ENCODE measurements at regions not wholly inside any gene's neighbourhood (a gene's known extent, or its start where the extent isn't known, plus 50 kb on each side); places are given as distances from the start of the nearest gene placed in this dataset.
A peak's percentile ranks its signal among the peaks of the same experiment; 100 is the strongest.
"Not testable (repeated sequence)": the region's sequence is repeated elsewhere in the genome, so short reads cannot be mapped to it uniquely, and the experiment has no call there.

DNA sequence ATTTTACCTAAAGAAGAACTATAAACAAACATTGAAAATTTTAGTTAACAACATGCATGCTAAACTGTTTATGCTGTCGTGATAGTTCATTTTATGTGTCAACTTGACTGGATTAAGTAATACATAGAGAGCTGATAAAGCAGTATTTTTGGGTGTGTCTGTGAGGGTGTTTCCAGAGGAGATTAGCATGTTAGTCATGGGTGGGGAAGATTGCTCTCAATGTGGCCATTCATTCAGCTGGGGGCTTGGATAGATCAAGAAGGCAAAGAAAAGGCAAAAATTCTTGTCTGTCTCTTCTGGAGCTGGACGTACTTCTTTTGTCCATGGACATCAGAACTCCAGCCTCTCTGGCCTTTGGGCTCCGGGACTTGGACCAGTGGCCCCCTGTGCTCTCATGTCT, 172.9 kb upstream of the SEMA3E start:
- DNase-seq = no peak

DNA sequence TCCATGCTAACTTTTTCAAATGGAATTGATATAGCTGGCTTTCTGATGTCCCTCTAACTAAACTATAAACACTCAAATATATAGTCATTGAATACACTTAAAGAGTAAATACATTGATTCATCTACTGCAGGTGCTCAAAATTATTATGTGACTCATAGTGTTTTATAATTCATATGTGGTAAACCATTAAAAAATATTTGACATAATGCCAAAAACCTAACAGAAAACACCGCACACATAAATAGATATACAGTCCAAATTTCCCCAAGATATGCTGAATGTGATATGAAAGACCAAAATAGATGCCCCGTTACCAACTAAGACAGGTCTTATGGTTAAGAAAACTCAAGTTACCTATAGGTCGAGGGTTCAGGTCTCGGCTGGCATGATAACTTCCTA, 171.7 kb upstream of the SEMA3E start:
- DNase-seq = no peak

DNA sequence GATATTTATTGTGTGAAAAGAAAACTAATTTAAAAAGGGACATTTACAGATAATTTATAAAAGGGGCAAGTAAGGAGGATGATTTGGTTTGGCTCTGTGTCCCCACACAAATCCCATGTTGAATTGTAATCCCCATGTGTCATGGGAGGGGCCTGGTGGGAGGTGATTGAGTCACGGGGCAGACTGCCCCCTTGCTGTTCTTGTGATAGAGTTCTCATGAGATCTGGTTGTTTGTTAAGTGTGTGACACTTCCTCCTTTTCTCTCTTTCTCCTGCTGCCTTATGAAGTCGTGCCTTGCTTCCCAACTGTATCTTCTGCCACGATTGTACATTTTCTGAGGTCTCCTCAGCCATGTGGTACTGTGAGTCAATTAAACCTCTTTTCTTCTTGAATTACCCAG, 171.0 kb upstream of the SEMA3E start:
- DNase-seq = no peak

DNA sequence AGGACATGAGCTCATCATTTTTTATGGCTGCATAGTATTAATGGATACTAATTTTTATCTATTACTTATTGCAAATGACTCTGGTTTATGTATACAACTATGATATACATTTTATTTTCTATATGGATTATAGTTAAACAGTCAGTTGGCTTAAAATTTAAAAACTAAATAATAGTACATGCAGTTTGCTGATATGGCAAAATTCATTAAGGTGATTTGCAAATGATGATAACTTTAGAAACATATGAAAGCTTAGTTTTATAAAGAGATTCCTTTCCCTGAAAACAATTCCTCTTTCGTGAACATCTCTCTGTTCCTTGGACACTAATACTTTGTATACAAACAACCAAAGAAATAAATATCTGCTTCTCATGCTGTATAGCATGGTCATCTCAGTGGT, 165.5 kb upstream of the SEMA3E start:
- DNase-seq = no peak

DNA sequence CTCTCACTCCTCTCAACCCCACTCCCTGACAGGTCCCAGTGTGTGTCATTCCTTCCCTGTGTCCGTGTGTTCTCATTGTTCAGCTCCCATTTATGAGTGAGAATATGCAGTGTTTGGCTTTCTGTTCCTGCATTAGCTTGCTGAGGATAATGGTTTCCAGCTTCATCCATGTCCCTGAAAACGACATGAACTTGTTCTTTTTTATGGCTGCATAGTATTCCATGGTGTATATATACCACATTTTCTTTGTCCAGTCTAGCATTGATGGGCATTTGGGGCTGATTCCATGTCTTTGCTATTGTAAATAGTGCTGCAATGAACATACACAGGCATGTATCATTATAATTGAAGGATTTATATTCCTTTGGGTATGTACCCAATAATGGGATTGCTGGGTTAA, 163.6 kb upstream of the SEMA3E start:
- DNase-seq = not testable (repeated sequence)

DNA sequence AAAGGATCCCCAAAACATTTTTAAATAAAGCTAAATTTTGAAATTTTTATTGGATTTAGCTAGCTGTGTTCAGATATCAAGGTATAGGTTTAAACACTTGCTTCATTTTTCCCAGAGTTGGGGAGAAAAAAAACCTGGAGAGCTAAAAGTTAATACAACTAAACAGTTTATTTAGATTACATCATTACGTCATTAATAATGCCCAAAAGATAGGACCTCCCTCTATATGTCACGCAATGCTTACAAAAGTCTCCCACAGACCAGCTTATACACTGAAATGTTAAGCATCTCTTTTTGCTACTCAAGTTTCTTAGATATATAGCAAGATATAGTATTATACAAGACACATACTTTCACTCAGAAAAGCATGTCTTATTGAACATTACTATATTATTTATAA, 160.0 kb upstream of the SEMA3E start:
- DNase-seq = no peak

DNA sequence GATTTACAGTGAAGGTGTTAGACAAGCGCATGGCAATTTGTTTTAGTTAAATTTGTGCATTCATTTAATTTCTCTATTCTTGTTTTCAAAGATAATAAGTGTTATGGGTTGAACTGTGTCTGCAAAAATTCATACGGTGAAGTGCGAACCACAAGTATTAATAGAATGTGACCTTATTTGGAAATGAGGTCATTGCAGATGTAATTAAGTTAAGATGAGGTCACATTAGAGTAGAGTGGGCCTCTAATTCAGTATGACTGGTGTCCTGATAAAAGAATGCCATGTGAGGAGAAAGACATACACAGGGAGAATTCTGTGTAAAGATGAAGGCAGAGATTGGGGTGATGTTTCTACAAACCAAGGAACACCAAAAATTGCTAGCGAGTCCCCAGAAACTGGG, 158.8 kb upstream of the SEMA3E start:
- no peak for DNase-seq

DNA sequence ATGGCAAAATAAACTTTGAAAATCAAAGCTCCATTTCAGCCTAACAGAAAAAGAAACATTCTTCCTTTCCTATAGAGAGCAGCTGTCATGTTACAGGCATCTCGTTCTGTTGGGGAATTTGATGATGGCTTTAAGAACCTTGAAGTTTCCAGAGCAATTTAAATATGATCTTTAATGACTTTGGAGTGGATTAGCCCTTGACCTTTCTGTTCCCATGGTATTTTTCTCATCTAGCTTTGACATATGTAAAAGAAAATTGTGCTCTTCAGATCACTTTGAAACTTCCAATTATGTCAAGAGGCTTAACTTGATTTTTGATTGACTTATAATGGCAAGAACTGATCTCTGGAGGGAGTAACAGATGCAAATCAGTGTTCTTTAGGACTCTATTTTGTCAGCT, 157.6 kb upstream of the SEMA3E start:
- no peak for DNase-seq

DNA sequence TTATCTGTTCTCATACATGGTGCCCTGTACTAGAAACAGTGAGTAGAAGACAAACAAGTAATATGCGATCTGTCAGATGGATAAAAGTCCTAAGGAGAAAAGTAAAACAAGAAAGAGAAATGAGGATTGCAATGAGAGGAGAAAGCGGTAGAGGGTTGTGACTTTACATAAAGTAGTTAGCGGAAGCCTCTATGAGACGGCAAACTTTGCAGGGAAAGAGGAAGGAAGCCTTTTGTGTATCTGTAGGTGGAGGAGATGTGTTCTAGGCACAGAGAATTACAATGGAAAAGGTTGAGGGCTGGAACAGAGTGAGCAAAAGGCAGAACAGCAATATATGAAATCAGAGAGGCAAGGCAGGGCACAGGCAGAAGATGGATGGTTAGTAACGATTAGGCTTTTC, 150.4 kb upstream of the SEMA3E start:
- DNase-seq = no peak

DNA sequence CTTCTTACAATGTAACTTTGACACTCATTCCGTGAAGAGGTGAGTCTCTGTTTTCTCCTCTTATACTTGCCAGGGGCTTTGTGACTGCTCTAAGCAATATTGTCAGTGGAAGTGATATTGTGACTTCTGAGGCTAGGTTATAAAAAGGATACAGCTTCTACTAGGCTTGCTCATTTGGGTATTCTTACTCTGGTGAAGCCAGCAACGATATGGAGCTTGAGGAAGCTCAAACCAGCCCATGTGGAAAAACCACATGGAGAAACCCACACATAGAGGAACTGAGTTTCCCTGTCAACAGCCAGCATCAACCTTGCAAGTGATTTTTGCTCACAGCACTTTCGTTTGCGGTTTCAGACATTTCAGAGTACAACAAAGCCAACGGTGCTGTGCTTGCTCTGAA, 149.6 kb upstream of the SEMA3E start:
- no peak for DNase-seq

DNA sequence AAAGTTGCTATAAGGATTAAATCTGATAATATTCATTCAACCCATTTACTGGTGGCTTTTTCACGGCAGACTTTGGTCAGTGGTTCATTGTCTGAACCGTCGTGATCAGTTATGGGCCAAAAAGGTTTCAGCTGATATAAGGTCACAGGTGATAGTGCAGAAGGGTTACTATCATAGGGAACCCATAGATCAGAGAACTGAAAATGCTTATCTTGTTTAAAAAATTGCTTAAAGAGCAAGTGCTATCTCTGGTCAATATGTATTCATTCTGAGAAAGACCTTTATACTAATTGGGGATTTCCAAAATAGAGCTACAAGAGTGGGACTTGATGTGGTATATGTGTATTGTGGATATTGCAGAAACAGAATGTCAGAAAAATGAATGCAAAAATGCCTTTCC, 147.8 kb upstream of the SEMA3E start:
- no peak for DNase-seq

DNA sequence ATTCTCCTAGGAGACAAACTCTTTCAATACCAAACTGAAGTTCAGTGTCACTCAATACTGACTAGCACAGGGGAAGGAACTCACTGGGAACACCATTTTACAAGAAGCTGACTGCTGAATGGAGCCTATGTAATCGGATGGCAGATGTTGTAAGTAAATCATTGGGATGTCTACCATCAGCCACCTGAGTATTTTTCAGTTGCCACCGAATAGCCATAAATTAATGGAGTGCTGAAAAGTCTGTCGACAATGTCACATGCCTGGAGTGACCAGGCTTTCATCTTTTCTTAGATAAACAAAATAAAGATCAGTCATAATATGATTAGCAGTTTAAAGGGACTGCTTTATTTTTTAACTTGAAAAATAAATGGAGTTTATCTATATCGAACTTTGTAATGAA, 145.9 kb upstream of the SEMA3E start:
- DNase-seq = peak; percentile 73 to 86

DNA sequence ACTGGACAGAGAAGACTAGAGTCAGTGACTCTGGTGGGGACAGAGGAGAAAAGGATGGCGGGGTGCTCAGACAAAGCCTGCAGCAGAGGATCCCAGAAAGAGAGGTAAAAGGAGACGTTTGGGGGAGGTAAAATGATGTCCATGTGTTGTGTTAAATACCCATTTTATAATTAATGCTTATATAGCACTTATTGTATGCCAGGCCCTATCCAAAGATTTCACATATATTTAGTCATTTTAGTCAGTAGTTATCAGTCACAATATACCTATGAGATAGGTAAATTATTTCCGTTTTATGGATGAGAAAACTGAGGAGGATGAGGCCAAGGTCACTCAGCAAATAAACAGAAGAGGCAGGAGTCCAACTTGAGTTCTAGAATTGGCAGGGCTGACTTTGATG, 144.6 kb upstream of the SEMA3E start:
- no peak for DNase-seq

DNA sequence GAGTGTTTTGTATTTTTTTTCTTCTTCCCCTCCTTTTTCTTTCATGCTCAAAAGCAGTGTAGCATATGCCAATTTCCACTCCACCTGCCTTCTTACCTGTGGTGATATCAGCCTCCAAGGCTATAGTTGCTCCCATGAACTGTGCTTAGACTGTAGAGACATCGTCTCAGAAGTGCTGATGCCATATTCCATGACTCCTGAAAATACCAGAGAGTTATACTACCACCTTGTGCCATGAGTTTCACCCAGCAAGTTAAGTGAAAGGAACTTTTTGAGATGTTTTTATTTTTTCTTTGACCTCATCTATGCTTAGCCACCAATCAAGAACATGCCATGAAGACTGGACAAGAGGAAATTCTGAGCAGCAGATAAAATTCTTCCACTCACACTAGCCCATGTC, 142.8 kb upstream of the SEMA3E start:
- DNase-seq = no peak

DNA sequence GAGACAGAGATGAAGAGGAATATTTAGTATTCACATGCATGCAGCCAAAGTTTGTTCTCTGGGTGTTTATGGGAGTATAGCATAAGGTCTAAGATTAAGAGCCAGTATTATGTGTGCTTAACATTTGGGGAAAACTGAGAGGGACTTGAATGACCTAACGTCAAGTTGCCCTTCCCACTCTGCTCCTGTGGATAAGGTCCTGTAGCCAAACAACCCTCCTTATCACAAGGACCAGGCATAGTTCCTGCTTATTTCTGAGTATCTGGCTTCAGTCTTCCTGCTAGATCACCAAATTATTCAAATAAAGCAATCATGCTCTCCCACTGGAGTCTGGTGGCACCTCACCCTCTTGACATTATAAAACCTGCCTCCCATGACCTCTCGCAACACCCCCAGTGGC, 137.9 kb upstream of the SEMA3E start:
- no peak for DNase-seq

DNA sequence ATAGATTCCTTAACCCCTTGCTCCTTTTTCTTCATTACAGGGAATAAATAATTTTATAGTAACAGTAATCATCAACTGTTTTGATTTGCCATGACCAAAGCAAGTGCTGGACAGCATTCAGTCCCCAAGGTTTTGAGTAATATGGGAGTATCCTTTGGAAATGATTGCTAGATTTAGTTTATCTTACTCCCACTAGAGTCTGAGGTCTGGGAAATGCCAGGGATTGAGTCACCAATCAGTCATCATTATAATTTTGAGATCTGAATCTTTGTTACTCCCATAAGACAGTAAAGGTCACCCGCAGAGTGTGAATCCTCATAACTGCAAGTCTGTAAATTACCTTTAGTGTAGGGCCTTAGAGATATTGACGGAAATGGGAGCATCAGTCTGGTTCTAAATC, 133.7 kb upstream of the SEMA3E start:
- no peak for DNase-seq

DNA sequence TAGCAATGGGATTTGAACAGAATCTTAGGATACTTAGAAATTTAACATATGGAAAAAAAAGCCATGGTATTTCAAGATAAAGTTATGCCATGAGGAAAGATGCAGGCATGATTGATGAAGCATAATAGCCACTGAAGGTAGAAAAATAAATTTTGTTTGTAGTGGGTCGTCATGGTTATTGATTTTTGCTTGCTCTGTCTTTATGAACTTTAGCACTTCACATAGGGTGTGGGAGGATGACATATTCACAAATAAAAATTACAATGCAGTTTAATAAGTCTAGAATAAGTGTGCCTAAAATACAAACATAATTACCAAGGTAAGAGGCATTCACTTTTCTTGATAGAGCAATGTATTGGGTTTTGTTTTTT, 129.1 kb upstream of the SEMA3E start:
- no peak for DNase-seq

DNA sequence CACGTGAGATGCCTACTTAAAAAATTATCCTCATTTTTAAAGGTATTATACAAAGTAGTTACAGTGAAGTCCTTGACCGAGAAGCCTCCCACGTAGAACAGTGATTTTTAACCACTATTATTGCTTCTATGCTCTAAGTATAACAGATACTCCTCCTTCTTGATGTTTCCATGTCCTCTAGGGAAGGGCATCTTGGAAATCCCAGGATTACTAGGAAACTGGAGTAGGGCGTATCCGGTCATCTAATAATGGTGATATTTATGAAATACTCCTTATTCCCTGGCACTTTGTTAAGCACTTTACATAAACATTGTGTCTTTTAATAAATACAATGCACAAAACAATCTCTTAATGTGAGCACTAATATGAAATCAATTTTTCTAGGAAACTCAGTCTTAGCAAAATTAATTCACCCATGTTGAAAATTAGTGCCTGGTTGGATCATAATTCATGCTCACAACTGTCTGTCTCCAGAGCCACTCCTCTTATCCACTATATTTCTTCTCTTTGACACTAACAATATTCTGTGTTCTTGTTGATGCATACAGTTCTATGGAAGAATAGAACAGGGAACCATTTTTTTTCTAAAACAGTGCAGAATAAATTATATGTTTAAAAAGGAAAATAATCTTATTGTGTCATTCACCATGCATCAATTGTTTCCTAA, 128.6 kb upstream of the SEMA3E start:
- no peak for DNase-seq

DNA sequence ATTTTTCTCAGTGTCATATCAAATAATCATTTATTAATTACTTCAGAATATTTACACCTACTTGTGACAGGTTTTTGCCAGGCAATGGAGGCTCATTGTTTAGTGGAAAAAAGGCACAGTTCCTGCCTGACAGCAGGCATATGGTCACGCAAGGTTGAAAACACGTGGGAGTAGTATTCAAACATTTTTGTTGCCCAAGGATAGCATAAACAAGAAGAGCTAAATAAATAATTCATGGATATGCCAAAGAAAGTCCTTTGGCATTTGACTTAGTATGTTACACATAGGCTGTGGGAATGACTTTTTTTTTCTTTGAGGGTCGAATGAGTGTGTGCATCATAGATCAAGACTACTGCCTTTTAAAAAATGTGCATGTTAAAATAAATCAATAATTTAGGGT, 120.5 kb upstream of the SEMA3E start:
- DNase-seq = no peak

DNA sequence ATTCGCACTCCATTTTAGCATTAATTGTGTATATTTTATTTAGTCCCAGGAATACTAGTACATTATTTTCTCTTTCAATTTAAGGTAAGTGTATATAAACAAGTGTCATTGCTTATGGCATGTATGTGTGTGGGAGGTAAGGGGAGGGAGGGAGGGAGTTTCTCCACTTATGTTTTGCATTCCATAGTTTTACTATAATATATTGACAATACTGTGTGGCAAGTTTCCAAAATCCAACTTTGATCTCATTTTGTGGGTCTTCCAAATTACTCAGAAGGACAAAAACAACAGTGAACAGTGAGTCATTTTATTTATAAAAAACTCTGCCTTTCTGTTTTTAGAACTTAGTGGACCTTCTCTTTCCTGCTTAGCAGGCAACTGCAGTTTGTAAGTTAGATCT, 102.3 kb upstream of the SEMA3E start:
- DNase-seq = no peak

DNA sequence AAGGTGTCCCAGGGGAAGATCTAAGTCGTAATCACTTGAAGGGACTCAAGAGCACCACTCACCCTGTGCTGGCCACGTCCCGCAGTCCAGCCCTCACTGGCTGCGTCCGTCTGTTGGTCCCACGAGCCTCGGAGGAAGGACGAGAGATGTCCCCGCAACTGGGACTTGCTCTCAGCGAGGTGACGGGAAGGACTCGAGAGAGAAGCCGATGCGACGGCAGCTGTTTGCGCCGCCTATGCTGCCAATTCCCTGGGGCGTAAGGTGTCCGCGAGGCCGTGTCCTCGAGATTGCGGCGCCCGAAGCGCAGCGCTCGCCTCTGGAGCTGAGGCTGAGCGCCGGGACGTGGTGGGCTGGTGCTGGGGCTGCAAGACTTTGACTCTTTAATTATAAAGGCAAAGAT, 100.6 kb upstream of the SEMA3E start:
- DNase-seq = no peak

DNA sequence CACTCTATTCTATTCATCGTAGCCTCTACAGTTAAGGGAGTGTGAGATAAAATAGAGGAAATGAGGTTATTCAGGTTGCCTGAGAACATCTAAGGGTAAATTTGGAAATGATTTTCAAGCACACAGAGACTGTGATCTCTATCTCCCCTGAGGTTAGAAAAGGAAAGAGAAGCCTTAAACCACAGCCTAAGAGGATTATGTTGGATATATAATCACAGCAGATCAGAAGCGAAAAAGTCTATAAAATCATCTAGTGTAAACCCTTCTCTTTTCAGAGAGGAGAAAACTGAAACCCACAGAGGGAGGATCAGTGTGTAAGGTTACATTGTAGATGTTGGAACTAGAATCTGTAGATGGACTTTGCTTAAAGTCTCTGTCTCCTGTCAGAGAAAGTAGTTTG, 90.6 kb upstream of the SEMA3E start:
- DNase-seq = no peak

DNA sequence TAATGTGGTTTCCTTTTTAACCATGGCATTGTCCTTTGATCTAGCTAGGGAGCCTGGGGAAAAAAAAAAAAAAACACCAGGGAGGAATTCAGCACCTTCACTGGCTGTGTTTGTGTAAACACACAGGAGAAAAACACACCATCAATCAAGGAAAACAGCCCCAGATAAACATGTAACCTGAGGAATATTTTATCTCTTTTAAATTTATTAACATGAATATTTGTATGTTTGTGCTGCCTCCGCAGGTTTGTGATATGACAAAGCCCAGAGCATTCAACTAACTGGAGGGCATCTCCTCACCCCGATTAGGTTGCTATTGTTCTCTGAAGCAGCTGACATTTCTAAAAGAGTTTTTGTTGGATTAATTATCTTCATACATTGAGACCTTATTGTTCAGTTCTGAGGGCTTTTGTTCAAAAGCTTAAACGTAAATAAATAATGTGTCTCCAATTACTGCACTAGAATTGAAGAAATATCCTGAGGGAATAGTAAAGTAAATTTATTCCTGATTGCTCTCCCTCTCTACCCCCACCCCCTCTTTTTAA, 89.4 kb upstream of the SEMA3E start:
- no peak for DNase-seq

DNA sequence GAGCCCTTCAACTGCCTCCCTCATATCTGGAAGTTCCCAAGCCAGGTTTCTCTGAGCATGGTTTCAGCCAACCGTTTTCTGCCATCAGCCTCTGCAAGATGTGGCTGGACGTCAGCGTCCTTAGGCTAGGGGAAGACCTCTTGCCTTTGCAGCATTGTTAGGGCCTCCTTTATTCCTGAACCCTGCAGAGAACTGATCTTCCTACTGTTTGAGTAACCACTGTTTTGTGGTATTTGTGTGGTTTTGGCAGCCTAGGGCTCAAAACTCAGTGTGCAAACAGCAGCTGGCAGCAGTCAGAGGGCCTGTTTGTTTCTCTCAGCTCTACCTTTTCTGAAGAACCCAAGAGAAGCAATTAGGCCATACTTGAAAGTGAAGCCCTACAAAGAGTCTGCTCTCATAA, 83.4 kb upstream of the SEMA3E start:
- DNase-seq = no peak

DNA sequence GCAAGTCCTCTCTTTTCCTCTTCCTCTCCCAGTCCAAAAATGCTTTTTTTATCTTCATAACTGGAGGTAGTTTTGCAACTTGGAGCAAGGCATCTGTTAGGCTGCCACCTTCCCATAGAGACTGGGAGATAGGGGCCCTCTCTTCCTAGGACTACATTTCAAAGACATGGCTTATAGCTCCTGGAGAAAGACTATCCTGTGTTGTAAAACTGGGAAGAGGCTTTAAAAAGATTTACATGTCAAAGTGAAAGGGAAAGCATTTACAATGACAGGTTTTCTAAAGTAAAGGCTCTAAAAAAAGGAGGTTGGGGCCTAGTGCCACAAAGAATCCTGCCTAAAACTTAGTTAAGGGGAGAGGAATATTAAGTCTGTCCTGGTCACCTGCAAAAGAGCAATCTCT, 82.2 kb upstream of the SEMA3E start:
- no peak for DNase-seq

DNA sequence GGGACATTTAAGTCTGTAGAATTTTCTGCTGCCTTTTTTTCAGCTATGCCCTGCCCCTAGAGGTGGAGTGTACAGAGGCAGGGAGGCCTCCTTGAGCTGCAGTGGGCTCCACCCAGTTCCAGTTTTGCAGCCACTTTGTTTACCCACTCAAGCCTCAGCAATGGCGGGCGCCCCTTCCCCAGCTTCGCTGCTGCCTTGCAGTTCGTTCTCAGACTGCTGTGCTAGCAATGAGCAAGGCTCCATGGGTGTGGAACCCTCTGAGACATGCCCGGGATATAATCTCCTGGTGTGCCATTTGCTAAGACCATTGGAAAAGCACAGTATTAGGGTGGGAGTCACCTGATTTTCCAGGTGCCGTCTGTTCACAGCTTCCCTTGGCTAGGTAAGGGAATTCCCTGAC, 68.0 kb upstream of the SEMA3E start:
- not testable (repeated sequence) for DNase-seq

All from SHP77 (cell line).